ENCODE measurements at regions not wholly inside any gene's neighbourhood (a gene's known extent, or its start where the extent isn't known, plus 50 kb on each side); places are given as distances from the start of the nearest gene placed in this dataset.
"Not testable (repeated sequence)": the region's sequence is repeated elsewhere in the genome, so short reads cannot be mapped to it uniquely, and the experiment has no call there.

DNA sequence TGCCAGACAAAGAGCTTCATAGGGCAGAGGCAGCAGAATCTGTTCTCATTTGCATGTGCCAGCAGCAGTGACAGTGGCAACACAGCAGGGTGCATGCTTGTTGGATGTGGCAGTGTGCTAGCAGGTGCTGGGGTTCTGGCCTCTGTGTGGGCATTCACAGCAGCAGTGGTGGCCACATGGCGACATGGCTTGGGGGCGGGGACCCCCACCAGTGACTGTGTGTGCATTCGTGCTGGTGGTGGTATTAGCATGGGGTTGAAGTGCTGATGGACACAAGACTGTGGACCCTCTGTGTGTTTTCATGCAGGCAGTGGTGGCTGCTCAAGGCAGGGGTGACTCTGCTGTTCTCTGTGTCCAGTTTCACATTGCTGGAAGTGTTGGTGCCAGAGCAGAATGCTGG, 183.2 kb upstream of the PDE4D start:
- Histone ChIP-seq H3K9me3 (ENCODE audit: low read depth) (no peaks in the 10 kb centered on the region), H3K36me3 (no peaks in the 10 kb centered on the region), H3K27me3 (no peaks in the 10 kb centered on the region), H3K4me3 (no peak overlapping the region), H3K27ac (no peak overlapping the region), H3K4me1 (ENCODE audit: low read depth) (no peaks in the 10 kb centered on the region)
- DNase-seq (ENCODE audit: low read depth in 1 of 2, low spot score in 1 of 2), result no peak
- TF ChIP-seq, protein P1, sequence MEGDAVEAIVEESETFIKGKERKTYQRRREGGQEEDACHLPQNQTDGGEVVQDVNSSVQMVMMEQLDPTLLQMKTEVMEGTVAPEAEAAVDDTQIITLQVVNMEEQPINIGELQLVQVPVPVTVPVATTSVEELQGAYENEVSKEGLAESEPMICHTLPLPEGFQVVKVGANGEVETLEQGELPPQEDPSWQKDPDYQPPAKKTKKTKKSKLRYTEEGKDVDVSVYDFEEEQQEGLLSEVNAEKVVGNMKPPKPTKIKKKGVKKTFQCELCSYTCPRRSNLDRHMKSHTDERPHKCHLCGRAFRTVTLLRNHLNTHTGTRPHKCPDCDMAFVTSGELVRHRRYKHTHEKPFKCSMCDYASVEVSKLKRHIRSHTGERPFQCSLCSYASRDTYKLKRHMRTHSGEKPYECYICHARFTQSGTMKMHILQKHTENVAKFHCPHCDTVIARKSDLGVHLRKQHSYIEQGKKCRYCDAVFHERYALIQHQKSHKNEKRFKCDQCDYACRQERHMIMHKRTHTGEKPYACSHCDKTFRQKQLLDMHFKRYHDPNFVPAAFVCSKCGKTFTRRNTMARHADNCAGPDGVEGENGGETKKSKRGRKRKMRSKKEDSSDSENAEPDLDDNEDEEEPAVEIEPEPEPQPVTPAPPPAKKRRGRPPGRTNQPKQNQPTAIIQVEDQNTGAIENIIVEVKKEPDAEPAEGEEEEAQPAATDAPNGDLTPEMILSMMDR (IDR thresholded peaks at IDR 0.05; ENCODE audit: low read depth, low read length), result no peak

DNA sequence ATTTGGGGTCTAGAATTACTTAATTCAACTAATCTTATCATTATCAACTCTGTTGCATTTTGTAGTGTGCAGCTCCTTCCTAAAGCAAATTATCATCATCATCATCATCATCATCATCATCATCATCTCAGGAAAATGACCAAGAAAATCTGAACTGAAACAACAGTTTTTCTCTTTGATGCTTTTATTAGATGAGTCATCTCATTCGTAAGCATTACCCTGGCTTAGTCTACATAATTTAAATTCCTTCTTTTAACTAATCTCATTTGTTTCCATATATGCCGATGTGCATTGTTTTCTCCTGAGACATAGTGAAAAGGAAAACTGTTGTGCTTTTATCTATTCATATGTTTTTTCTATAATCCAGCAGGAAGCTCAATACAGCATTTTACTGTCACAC, 173.0 kb upstream of the PDE4D start:
- no peaks in the 10 kb centered on the region for H3K4me1 ChIP-seq (ENCODE audit: low read depth)
- no peaks in the 10 kb centered on the region for H3K36me3 ChIP-seq
- TF ChIP-seq, protein P1 (IDR thresholded peaks at IDR 0.05; ENCODE audit: low read depth, low read length), result no peak
- no peak overlapping the region for H3K4me3 ChIP-seq
- H3K27ac ChIP-seq, result no peak overlapping the region
- no peaks in the 10 kb centered on the region for H3K27me3 ChIP-seq
- H3K9me3 ChIP-seq (ENCODE audit: low read depth), result no peaks in the 10 kb centered on the region
- DNase-seq (ENCODE audit: low read depth in 1 of 2, low spot score in 1 of 2), result peak in 1 of 2 donors; percentile 7

DNA sequence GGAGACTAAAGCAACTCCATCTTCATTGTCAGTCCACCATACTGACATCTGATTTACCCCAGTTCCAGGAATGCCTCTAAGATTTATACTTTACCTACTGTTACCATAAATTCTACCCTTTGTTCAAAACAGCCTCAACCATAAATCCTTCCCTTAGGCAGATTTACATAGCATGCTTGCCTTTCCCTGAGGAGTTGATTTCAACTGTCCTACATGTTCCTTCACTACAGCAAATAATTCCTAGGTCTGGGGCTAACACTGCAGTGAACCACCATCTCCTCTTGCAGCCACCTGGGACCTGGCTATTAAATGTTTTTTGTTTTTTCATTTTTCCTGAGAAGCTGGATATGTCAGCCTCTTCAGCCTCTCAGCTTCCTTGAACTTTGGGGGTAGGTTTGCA, 166.9 kb upstream of the PDE4D start:
- Histone ChIP-seq H3K27ac (no peak overlapping the region), H3K9me3 (ENCODE audit: low read depth) (no peaks in the 10 kb centered on the region), H3K36me3 (no peaks in the 10 kb centered on the region), H3K27me3 (no peaks in the 10 kb centered on the region), H3K4me1 (ENCODE audit: low read depth) (no peaks in the 10 kb centered on the region), H3K4me3 (no peak overlapping the region)
- DNase-seq (ENCODE audit: low read depth in 1 of 2, low spot score in 1 of 2), result no peak
- TF ChIP-seq, protein P1 (IDR thresholded peaks at IDR 0.05; ENCODE audit: low read depth, low read length), result no peak

DNA sequence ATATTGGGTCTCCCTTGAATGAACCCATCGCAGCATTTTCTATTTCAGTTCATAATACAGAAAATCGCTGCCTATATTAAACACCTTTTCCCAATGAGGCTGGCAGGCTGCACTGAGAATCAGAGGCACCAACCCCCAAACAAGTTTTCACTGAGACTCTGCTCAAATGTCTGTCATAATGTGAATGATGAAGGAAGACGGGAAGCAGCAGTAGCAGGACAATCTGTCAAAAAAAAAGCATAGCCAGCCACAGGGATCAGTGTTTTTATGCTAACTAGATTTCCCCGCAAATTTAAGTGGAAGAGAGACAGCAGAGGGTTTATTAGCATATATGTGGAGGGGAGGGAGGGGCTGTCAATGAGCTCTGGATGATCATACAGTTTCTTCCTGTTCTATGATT, 162.7 kb upstream of the PDE4D start:
- TF ChIP-seq, protein P1 (IDR thresholded peaks at IDR 0.05; ENCODE audit: low read depth, low read length), result no peak
- Histone ChIP-seq H3K4me3 (no peak overlapping the region), H3K36me3 (no peaks in the 10 kb centered on the region), H3K27ac (no peak overlapping the region), H3K27me3 (no peaks in the 10 kb centered on the region), H3K9me3 (ENCODE audit: low read depth) (no peaks in the 10 kb centered on the region), H3K4me1 (ENCODE audit: low read depth) (no peaks in the 10 kb centered on the region)
- no peak for DNase-seq (ENCODE audit: low read depth in 1 of 2, low spot score in 1 of 2)

DNA sequence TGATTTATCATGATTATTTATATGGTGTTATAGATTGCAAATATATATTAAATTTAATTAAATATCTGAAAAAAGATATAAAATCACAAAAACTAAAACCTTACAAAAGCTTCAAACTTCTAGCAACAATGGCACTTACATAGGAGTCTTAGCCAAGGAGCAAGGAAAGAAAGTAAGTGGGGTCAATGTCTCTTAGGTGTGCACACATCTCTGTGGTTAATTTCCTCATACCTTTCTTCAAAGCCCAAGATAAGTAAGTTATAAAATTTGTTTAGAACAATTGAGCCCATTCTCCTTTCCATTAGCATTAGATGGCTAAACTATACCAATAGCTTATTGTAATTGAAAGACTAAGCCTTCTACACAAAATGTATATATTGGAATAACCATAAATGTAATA, 161.6 kb upstream of the PDE4D start:
- TF ChIP-seq, protein P1 (IDR thresholded peaks at IDR 0.05; ENCODE audit: low read depth, low read length), result no peak
- no peaks in the 10 kb centered on the region for H3K27me3 ChIP-seq
- H3K4me3 ChIP-seq, result no peak overlapping the region
- H3K36me3 ChIP-seq, result no peaks in the 10 kb centered on the region
- no peaks in the 10 kb centered on the region for H3K4me1 ChIP-seq (ENCODE audit: low read depth)
- H3K9me3 ChIP-seq (ENCODE audit: low read depth), result no peaks in the 10 kb centered on the region
- no peak for DNase-seq (ENCODE audit: low read depth in 1 of 2, low spot score in 1 of 2)
- H3K27ac ChIP-seq, result no peak overlapping the region

DNA sequence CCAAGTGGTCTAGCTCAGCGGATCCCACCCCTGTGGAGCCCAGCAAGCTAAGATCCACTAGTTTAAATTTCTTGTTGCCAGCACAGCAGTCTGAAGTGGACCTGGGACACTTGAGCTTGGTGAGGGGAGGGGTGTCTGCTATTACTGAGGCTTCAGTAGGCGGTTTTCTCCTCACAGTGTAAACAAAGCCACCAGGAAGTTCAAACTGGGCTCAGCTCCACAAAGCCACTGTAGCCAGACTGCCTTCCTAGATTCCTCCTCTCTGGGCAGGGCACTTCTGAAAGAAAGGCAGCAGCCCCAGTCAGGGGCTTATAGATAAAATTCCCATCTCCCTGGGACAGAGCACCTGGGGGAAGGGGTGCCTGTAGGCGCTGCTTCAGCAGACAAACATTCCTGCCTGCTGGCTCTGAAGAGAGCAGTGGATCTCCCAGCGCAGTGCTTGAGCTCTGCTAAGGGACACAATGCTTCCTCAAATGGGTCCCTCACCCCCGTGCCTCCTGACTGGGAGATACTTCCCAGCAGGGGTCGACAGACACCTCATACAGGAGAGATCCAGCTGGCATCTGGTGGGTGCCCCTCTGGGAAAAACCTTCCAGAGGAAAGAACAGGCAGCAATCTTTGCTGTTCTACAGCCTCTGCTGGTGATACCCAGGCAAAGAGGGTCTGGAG, 148.6 kb upstream of the PDE4D start:
- not testable (repeated sequence) for H3K36me3 ChIP-seq; H3K4me1 ChIP-seq (ENCODE audit: low read depth); H3K27me3 ChIP-seq; DNase-seq (ENCODE audit: low read depth in 1 of 2, low spot score in 1 of 2); H3K27ac ChIP-seq; H3K9me3 ChIP-seq (ENCODE audit: low read depth); H3K4me3 ChIP-seq

DNA sequence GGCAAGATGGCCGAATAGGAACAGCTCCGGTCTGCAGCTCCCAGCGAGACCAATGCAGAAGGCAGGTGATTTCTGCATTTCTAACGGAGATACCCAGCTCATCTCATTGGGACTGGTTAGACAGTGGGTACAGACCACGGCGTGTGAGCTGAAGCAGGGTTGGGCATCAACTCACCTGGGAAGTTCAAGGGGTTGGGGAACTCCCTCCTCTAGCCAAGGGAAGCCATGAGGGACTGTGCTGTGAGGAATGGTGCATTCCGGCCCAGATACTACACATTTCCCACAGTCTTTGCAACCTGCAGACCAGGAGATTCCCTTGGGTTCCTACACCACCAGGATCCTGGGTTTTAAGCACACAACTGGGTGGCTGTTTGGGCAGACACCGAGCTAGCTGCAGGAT, 148.0 kb upstream of the PDE4D start:
- not testable (repeated sequence) for H3K27ac ChIP-seq; H3K36me3 ChIP-seq; H3K4me3 ChIP-seq; H3K4me1 ChIP-seq (ENCODE audit: low read depth); H3K9me3 ChIP-seq (ENCODE audit: low read depth); DNase-seq (ENCODE audit: low read depth in 1 of 2, low spot score in 1 of 2); H3K27me3 ChIP-seq

Data from cardiac muscle cell (in vitro differentiated cells and primary cell).